NCI-H2171 (cell line): ENCODE measurements at regions not wholly inside any gene's neighbourhood (a gene's known extent, or its start where the extent isn't known, plus 50 kb on each side); places are given as distances from the start of the nearest gene placed in this dataset.
"Not testable (repeated sequence)": the region's sequence is repeated elsewhere in the genome, so short reads cannot be mapped to it uniquely, and the experiment has no call there.

Experiments used
- DNase-seq: peaks from one replicate; lab custom pipeline; 2025; lab: John Stamatoyannopoulos, UW

- no peak for DNase-seq
These were observed 110.9 kb upstream of the COL5A1 start for GRCh38 chr9:134530724-134531123.

- DNase-seq = no peak
These were observed 110.2 kb upstream of the COL5A1 start for GRCh38 chr9:134531220-134531970.

GRCh38 chr9:134532084-134532483 is 109.5 kb upstream of the COL5A1 start:
- no peak for DNase-seq

GRCh38 chr9:134532661-134533060 is 108.9 kb upstream of the COL5A1 start:
- DNase-seq = not testable (repeated sequence)

GRCh38 chr9:134533850-134534588 is 107.6 kb upstream of the COL5A1 start:
- no peak for DNase-seq

- no peak for DNase-seq
These were observed 106.9 kb upstream of the COL5A1 start for GRCh38 chr9:134534661-134535080.

- DNase-seq = no peak
These were observed 106.4 kb upstream of the COL5A1 start for GRCh38 chr9:134535171-134535570.

GRCh38 chr9:134536101-134536900 is 105.3 kb upstream of the COL5A1 start:
- no peak for DNase-seq

- DNase-seq = no peak
These were observed 104.7 kb upstream of the COL5A1 start for GRCh38 chr9:134536931-134537330.

- no peak for DNase-seq
These were observed 103.5 kb upstream of the COL5A1 start for GRCh38 chr9:134537951-134538641.

- no peak for DNase-seq
These were observed 102.6 kb upstream of the COL5A1 start for GRCh38 chr9:134538856-134539566.

GRCh38 chr9:134539586-134540194 is 101.9 kb upstream of the COL5A1 start:
- DNase-seq = no peak

GRCh38 chr9:134540276-134541096 is 101.1 kb upstream of the COL5A1 start:
- DNase-seq = no peak

GRCh38 chr9:134541097-134541747 is 100.4 kb upstream of the COL5A1 start:
- DNase-seq = no peak

- no peak for DNase-seq
These were observed 97.0 kb upstream of the COL5A1 start for GRCh38 chr9:134544388-134545214.

GRCh38 chr9:134545215-134545542 is 96.4 kb upstream of the COL5A1 start:
- DNase-seq = no peak

GRCh38 chr9:134545543-134546245 is 95.9 kb upstream of the COL5A1 start:
- no peak for DNase-seq

GRCh38 chr9:134546246-134546731 is 95.3 kb upstream of the COL5A1 start:
- no peak for DNase-seq
